H1 (cell line): ENCODE measurements at regions not wholly inside any gene's neighbourhood (a gene's known extent, or its start where the extent isn't known, plus 50 kb on each side); places are given as distances from the start of the nearest gene placed in this dataset.

Experiments
- CTCF ChIA-PET: fragments of 300-600 bp; sonication (Branson Sonifier 250); formaldehyde crosslinking; loops from one replicate; lab custom pipeline; 2021; ENCODE audit not compliant: partially characterized antibody; lab: Charles Lee
- POLR2A ChIA-PET: fragments of 300-600 bp; sonication (Branson Sonifier 250); formaldehyde crosslinking; loops from one replicate; lab custom pipeline; 2021; ENCODE audit warnings: inconsistent platforms; ENCODE audit not compliant: partially characterized antibody; lab: Charles Lee
- DNase-seq, 2 experiments: peaks; one replicate each; pipeline versions ENCODE4 v3.0.0 to v3.0.0-alpha.2; 2010 to 2022; ENCODE audit warnings: low spot score in 2 of 2, low read depth in 1 of 2, mixed read lengths in 1 of 2
- FAIRE-seq: peaks from 2 replicates; lab custom pipeline; 2011; peaks lifted over from hg19 to GRCh38; lab: Jason Lieb, UNC
- H2AFZ ChIP-seq: 2 replicates; pipeline ENCODE4 v1.8.1; 2012; ENCODE audit warnings: low read length, inconsistent platforms
- H2AK5ac ChIP-seq: 2 replicates; pipeline ENCODE4 v1.6.1; 2013; ENCODE audit warnings: low read depth, low read length
- H2BK120ac ChIP-seq: replicated peaks from 2 replicates; pipeline ENCODE3; 2013; ENCODE audit warnings: low read depth, low read length, inconsistent platforms
- H2BK12ac ChIP-seq: 2 replicates; pipeline ENCODE4 v1.6.1; 2013; ENCODE audit warnings: low read depth, low read length
- H2BK15ac ChIP-seq: 2 replicates; pipeline ENCODE4 v1.6.1; 2013; ENCODE audit warnings: low read length
- H2BK20ac ChIP-seq: 2 replicates; pipeline ENCODE4 v1.6.1; 2013; ENCODE audit warnings: low read length
- H2BK5ac ChIP-seq: 2 replicates; pipeline ENCODE4 v1.6.1; 2013; ENCODE audit warnings: low read depth, low read length
- H3K14ac ChIP-seq: 2 replicates; pipeline ENCODE4 v1.6.1; 2013; ENCODE audit warnings: inconsistent platforms; ENCODE audit not compliant: insufficient read length
- H3K18ac ChIP-seq: 2 replicates; pipeline ENCODE4 v1.6.1; 2013; ENCODE audit warnings: low read length; ENCODE audit errors: extremely low read depth
- H3K23ac ChIP-seq: 2 replicates; pipeline ENCODE4 v1.6.1; 2013; ENCODE audit warnings: inconsistent platforms; ENCODE audit not compliant: insufficient read length
- H3K23me2 ChIP-seq: 2 replicates; pipeline ENCODE4 v1.6.1; 2013; ENCODE audit warnings: low read depth, low read length
- H3K27ac ChIP-seq: 2 replicates; pipeline ENCODE4 v1.6.1; 2011; ENCODE audit warnings: low read depth, low read length, inconsistent platforms
- H3K27me3 ChIP-seq, 4 experiments: replicated peaks in 1 of 4; 1 replicate in 1 of 4; 2 replicates in 3 of 4; pipeline versions ENCODE4 v1.6.1 to v1.8.1; 2011 to 2013; ENCODE audit warnings: low read length in 3 of 4, mild to moderate bottlenecking in 3 of 4, inconsistent platforms in 2 of 4, mixed read lengths in 2 of 4, moderate library complexity in 1 of 4; ENCODE audit not compliant: control insufficient read depth in 3 of 4, insufficient read depth in 3 of 4; ENCODE audit errors: extremely low read depth in 1 of 4
- H3K36me3 ChIP-seq, 4 experiments: 2 replicates each; pipeline versions ENCODE4 v1.6.1 to v1.8.1; 2011 to 2013; ENCODE audit warnings: mild to moderate bottlenecking in 4 of 4, low read length in 3 of 4, moderate library complexity in 2 of 4, control low read depth in 1 of 4, inconsistent platforms in 1 of 4; ENCODE audit not compliant: insufficient read depth in 4 of 4, control insufficient read depth in 2 of 4
- H3K4ac ChIP-seq: replicated peaks from 2 replicates; pipeline ENCODE3; 2013; ENCODE audit warnings: low read length, low read depth, mixed read lengths, inconsistent platforms; ENCODE audit not compliant: insufficient read length
- H3K4me1 ChIP-seq, 4 experiments: replicated peaks in 1 of 4; 1 replicate in 1 of 4; 2 replicates in 3 of 4; pipeline versions ENCODE4 v1.6.1 to v1.8.1; 2011 to 2013; ENCODE audit warnings: low read length in 3 of 4, inconsistent platforms in 2 of 4, mixed read lengths in 1 of 4; ENCODE audit not compliant: insufficient read depth in 4 of 4, control insufficient read depth in 3 of 4
- H3K4me2 ChIP-seq, 2 experiments: 2 replicates each; pipeline versions ENCODE4 v1.6.1 to v1.8.1; 2011 to 2013; ENCODE audit warnings: low read depth in 2 of 2, low read length in 2 of 2, control low read depth in 1 of 2, inconsistent platforms in 1 of 2, mild to moderate bottlenecking in 1 of 2; ENCODE audit not compliant: insufficient read depth in 1 of 2
- H3K4me3 ChIP-seq, 4 experiments: fragments of 200-600, 300-600 bp in 1 of 4; sonication (generic), shearing (Covaris generic), sonication (Bioruptor Twin) in 1 of 4; 2 replicates each; pipeline versions ENCODE4 v1.5.1 to v1.8.1; 2011 to 2016; ENCODE audit warnings: low read length in 4 of 4, low read depth in 3 of 4, control low read depth in 2 of 4, inconsistent platforms in 2 of 4, mild to moderate bottlenecking in 2 of 4, mixed read lengths in 1 of 4, moderate library complexity in 1 of 4; ENCODE audit not compliant: insufficient read depth in 2 of 4; ENCODE audit errors: extremely low read depth in 1 of 4
- H3K56ac ChIP-seq: replicated peaks from 2 replicates; pipeline ENCODE3; 2013; ENCODE audit warnings: low read depth, mild to moderate bottlenecking, mixed read lengths, low read length, inconsistent platforms; ENCODE audit not compliant: insufficient read length
- H3K79me1 ChIP-seq: 2 replicates; pipeline ENCODE4 v1.6.1; 2013; ENCODE audit warnings: low read depth, low read length, control low read depth
- H3K79me2 ChIP-seq, 2 experiments: 2 replicates each; pipeline versions ENCODE4 v1.6.1 to v1.8.1; 2012 to 2013; ENCODE audit warnings: low read length in 2 of 2, mild to moderate bottlenecking in 2 of 2, inconsistent platforms in 1 of 2; ENCODE audit not compliant: insufficient read depth in 2 of 2, control insufficient read depth in 1 of 2
- H3K9ac ChIP-seq, 4 experiments: replicated peaks in 1 of 4; 1 replicate in 1 of 4; 2 replicates in 3 of 4; pipeline versions ENCODE4 v1.6.1 to v1.8.1; 2011 to 2013; ENCODE audit warnings: low read depth in 3 of 4, low read length in 3 of 4, control low read depth in 2 of 4, mild to moderate bottlenecking in 2 of 4, moderate library complexity in 2 of 4, inconsistent platforms in 1 of 4; ENCODE audit errors: extremely low read depth in 1 of 4
- H3K9me3 ChIP-seq, 2 experiments: 2 replicates each; pipeline versions ENCODE4 v1.6.1 to v1.8.1; 2012 to 2013; ENCODE audit warnings: mild to moderate bottlenecking in 2 of 2, moderate library complexity in 2 of 2, control low read depth in 1 of 2, inconsistent platforms in 1 of 2, low read depth in 1 of 2, low read length in 1 of 2, mixed read lengths in 1 of 2; ENCODE audit not compliant: insufficient read depth in 2 of 2
- H4K20me1 ChIP-seq, 2 experiments: replicated peaks in 1 of 2; 2 replicates each; pipeline versions ENCODE3 to v1.8.1; 2011 to 2013; ENCODE audit warnings: inconsistent platforms in 2 of 2, low read length in 2 of 2, mild to moderate bottlenecking in 1 of 2; ENCODE audit not compliant: insufficient read depth in 2 of 2, control insufficient read depth in 1 of 2
- H4K5ac ChIP-seq: 2 replicates; pipeline ENCODE4 v1.6.1; 2013; ENCODE audit warnings: low read length, low read depth, mixed read lengths, inconsistent platforms; ENCODE audit not compliant: insufficient read length
- H4K8ac ChIP-seq: 2 replicates; pipeline ENCODE4 v1.8.0; 2013; ENCODE audit warnings: mild to moderate bottlenecking, moderate library complexity, low read length, inconsistent platforms; ENCODE audit not compliant: insufficient read depth; ENCODE audit errors: extremely low read depth
- H4K91ac ChIP-seq: replicated peaks from 2 replicates; pipeline ENCODE3; 2013; ENCODE audit warnings: low read length, mixed read lengths, inconsistent platforms; ENCODE audit not compliant: insufficient read length
- CBX8 ChIP-seq: fragments of 300-800, 300-1000 bp; sonication (generic); IDR thresholded peaks from 2 replicates; pipeline ENCODE4 v1.7.1; 2016; ENCODE audit warnings: low read depth, low read length, borderline replicate concordance
- KDM1A ChIP-seq: fragments of 200-600, 300-600 bp; sonication (generic); IDR thresholded peaks from 2 replicates; pipeline ENCODE4 v1.7.1; 2016; ENCODE audit warnings: mild to moderate bottlenecking, low read length, borderline replicate concordance
- SAP30 ChIP-seq: fragments of 300-600 bp; sonication (generic); IDR thresholded peaks from 2 replicates; pipeline ENCODE4 v1.7.1; 2012; ENCODE audit warnings: low read length, moderate library complexity, mild to moderate bottlenecking, inconsistent platforms; ENCODE audit not compliant: insufficient read depth, insufficient replicate concordance
- SIN3A ChIP-seq, 2 experiments: IDR thresholded peaks in 1 of 2; conservative IDR thresholded peaks in 1 of 2; 2 replicates each; pipeline ENCODE4 v1.6.1; 2011 to 2012; ENCODE audit warnings: low read length in 2 of 2, improper control_type of control experiment in 1 of 2, low read depth in 1 of 2, mild to moderate bottlenecking in 1 of 2
- WGBS, 2 experiments: shearing (Covaris generic) in 1 of 2; methylation state at CpG; one replicate each; pipeline versions ENCODE4 v1.1.6 to v1.1.7; 2013 to 2015; ENCODE audit warnings: low lambda C conversion rate in 2 of 2, mixed read lengths in 2 of 2, inconsistent platforms in 1 of 2, low coverage in 1 of 2, missing lambda C conversion rate in 1 of 2; ENCODE audit not compliant: insufficient replicate concordance in 2 of 2, insufficient coverage in 1 of 2, insufficient read length in 1 of 2; ENCODE audit errors: extremely low coverage in 1 of 2, missing lambda C conversion rate in 1 of 2; 5-methylcytosine and 5-hydroxymethylcytosine counted together

DNA sequence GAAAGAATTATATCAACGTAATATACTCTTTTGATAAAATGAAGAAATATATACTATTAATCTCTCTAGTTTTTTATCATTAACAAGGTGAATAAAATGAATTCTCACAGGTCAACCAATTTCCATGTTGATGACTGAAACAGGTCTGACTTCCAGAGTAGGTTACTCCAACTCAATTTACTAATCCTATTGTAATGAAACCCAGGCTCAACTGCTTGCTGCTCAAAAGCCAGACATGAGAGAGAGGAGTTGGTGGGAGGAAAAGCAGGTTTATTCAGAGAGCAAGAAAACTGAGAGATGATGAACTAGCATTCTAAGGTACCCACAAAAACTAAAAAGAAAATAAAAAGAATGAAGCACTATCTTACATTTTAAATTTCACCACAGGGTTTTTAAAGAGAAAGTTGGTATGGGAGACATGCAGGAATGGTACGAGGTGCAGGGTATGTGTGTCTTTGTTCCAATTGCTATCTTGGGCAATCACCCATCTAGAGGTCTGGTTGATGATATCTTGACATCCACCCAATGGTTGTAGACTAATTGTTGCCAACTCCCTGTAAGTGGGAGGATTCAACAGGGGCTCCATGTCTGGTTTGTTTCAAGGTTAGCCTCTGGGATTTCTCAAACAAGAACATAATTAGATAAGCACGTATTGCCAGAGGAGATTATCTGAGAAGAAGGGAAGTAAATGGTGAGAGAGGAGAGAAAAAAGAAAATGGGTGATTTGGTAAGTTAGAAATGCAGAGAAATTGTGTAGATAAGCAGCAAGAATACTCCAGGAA is 471.4 kb upstream of the REG3G start:
- no peak overlapping the region for H3K56ac ChIP-seq
- no peak overlapping the region for H3K14ac ChIP-seq
- H3K9ac ChIP-seq = no peak overlapping the region
- ChIA-PET CTCF (interaction anchor here (0.9 kb wide), 1 partner anchor 308 kb away, joined by 3 read pairs; no protein-coding TSS in a partner anchor), POLR2A (no interaction called here)
- H4K5ac ChIP-seq = no peak overlapping the region
- H2BK120ac ChIP-seq = no peak overlapping the region
- H2AFZ ChIP-seq = no peak overlapping the region
- TF ChIP-seq KDM1A = no peak
- TF ChIP-seq SIN3A (conservative IDR thresholded peaks at IDR 0.05 in 1 of 2, IDR thresholded peaks at IDR 0.05 in 1 of 2; ENCODE audit: low read depth in 1 of 2, low read length in 2 of 2) = no peak
- TF ChIP-seq SAP30 = no peak
- no peak for TF ChIP-seq CBX8
- H2BK5ac ChIP-seq = no peak overlapping the region
- H3K79me2 ChIP-seq = no peaks in the 10 kb centered on the region
- H2AK5ac ChIP-seq = no peak overlapping the region
- no peak overlapping the region for H4K8ac ChIP-seq
- no peaks in the 10 kb centered on the region for H3K4me1 ChIP-seq
- no peak overlapping the region for H2BK12ac ChIP-seq
- no peaks in the 10 kb centered on the region for H4K20me1 ChIP-seq
- no peak overlapping the region for H2BK15ac ChIP-seq
- no peaks in the 10 kb centered on the region for H3K36me3 ChIP-seq
- H2BK20ac ChIP-seq = no peak overlapping the region
- H3K27me3 ChIP-seq = no peaks in the 10 kb centered on the region
- H3K9me3 ChIP-seq = no peaks in the 10 kb centered on the region
- DNase-seq (no peak), FAIRE-seq (no peak)
- no peaks in the 10 kb centered on the region for H3K23me2 ChIP-seq
- WGBS, 2 experiments = 91 to 100% methylated on average over 1 to 3 of the region's 3 CpGs
- H4K91ac ChIP-seq = no peak overlapping the region
- no peak overlapping the region for H3K4me3 ChIP-seq
- H3K27ac ChIP-seq = no peak overlapping the region
- no peak overlapping the region for H3K18ac ChIP-seq
- H3K4me2 ChIP-seq = no peak overlapping the region
- no peaks in the 10 kb centered on the region for H3K79me1 ChIP-seq
- no peak overlapping the region for H3K4ac ChIP-seq
- no peak overlapping the region for H3K23ac ChIP-seq
